GM13976 (cell line): ENCODE measurements at regions not wholly inside any gene's neighbourhood (a gene's known extent, or its start where the extent isn't known, plus 50 kb on each side); places are given as distances from the start of the nearest gene placed in this dataset.

Source experiments
- DNase-seq: peaks from one replicate; pipeline ENCODE4 v3.0.0; 2012; ENCODE audit warnings: low spot score
- CTCF ChIP-seq: IDR thresholded peaks from 2 replicates; pipeline ENCODE4 v1.5.1; 2012; ENCODE audit warnings: borderline replicate concordance, mild to moderate bottlenecking; ENCODE audit not compliant: insufficient read depth; ENCODE audit errors: extremely low read depth, missing control alignments, control extremely low read depth
- in situ Hi-C: fragments of 300-500 bp; cut with MboI; formaldehyde crosslinking; loops from one replicate; pipeline ENCODE4 v1.12.0; 2022; ENCODE audit warnings: low sequenced_read_pairs, mixed read lengths, inconsistent platforms; ENCODE audit not compliant: unreplicated experiment

GRCh38 chr10:57628592-57629284 is 639.0 kb downstream of the IPMK start:
- no peak for TF ChIP-seq CTCF
- DNase-seq: no peak
- in situ Hi-C loops: no loop called here

GRCh38 chr10:57627642-57628178 is 640.0 kb downstream of the IPMK start:
- TF ChIP-seq CTCF: no peak
- no peak for DNase-seq
- in situ Hi-C loops: no loop called here

- no peak for DNase-seq
- no peak for TF ChIP-seq CTCF
- in situ Hi-C loops: no loop called here
These were observed 642.7 kb downstream of the IPMK start for GRCh38 chr10:57624856-57625592.

GRCh38 chr10:57624066-57624465 is 643.6 kb downstream of the IPMK start:
- in situ Hi-C loops: no loop called here
- TF ChIP-seq CTCF: no peak
- no peak for DNase-seq

GRCh38 chr10:57621466-57621865 is 646.2 kb downstream of the IPMK start:
- in situ Hi-C loops: no loop called here
- no peak for DNase-seq
- no peak for TF ChIP-seq CTCF

- TF ChIP-seq CTCF: no peak
- no peak for DNase-seq
- in situ Hi-C loops: no loop called here
These were observed 661.7 kb downstream of the IPMK start for GRCh38 chr10:57605948-57606485.
